ENCODE measurements at regions not wholly inside any gene's neighbourhood (a gene's known extent, or its start where the extent isn't known, plus 50 kb on each side); places are given as distances from the start of the nearest gene placed in this dataset.
"Not testable (repeated sequence)": the region's sequence is repeated elsewhere in the genome, so short reads cannot be mapped to it uniquely, and the experiment has no call there.

DNA sequence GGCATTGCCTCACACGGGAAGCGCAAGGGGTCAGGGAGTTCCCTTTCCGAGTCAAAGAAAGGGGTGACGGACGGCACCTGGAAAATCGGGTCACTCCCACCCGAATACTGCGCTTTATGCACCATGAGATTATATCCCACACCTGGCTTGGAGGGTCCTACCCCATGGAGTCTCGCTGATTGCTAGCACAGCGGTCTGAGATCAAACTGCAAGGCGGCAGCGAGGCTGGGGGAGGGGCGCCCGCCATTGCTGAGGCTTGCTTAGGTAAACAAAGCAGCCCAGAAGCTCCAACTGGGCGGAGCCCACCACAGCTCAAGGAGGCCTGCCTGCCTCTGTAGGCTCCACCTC is 145.1 kb upstream of the BCL6 start:
- TF ChIP-seq, protein P1, sequence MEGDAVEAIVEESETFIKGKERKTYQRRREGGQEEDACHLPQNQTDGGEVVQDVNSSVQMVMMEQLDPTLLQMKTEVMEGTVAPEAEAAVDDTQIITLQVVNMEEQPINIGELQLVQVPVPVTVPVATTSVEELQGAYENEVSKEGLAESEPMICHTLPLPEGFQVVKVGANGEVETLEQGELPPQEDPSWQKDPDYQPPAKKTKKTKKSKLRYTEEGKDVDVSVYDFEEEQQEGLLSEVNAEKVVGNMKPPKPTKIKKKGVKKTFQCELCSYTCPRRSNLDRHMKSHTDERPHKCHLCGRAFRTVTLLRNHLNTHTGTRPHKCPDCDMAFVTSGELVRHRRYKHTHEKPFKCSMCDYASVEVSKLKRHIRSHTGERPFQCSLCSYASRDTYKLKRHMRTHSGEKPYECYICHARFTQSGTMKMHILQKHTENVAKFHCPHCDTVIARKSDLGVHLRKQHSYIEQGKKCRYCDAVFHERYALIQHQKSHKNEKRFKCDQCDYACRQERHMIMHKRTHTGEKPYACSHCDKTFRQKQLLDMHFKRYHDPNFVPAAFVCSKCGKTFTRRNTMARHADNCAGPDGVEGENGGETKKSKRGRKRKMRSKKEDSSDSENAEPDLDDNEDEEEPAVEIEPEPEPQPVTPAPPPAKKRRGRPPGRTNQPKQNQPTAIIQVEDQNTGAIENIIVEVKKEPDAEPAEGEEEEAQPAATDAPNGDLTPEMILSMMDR (conservative IDR thresholded peaks at IDR 0.05; ENCODE audit: low read depth, low read length): not testable (repeated sequence)
- not testable (repeated sequence) for TF ChIP-seq POLR2A (IDR thresholded peaks at IDR 0.05; ENCODE audit: low read depth, low read length); RAD21 (IDR thresholded peaks at IDR 0.05; ENCODE audit: low read length); RFX5 (IDR thresholded peaks at IDR 0.05; ENCODE audit: low read depth, low read length)

All from IMR-90 (cell line).